ENCODE measurements at regions not wholly inside any gene's neighbourhood (a gene's known extent, or its start where the extent isn't known, plus 50 kb on each side); places are given as distances from the start of the nearest gene placed in this dataset.

DNA sequence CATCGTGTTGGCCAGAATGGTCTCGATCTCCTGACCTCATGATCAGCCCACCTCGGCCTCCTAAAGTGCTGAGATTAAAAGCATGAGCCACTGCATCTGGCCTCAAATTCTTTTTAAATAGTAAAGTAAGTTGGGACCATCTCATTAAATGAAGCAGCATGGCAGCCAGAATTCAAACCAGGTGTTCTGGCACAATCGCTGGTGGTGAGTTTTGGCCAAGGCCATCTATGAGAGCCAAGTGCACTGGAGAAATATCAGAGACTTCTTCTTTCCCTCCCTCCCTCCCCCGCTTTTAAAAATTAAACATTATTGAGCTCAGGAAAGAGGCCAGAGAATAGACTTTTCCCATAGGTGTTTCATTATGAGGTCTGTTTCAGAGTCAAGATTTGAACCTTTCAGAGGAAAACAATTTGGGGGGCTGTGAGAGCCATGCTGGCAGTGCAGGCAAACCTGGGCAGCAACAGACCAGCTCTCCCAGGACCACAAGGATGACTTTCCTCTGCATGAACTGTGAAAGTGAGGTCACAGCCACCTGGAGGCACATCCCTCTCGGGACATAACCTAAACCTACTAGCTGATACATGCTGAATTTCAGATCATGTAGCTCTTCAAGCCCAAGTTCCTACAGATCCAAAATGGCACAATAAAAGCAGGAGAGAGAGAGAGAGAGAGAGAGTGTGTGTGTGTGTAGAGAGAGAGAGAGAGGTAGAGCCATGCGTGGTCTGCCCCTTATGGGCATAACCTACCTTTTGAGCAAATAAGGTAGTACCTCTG, 94.6 kb upstream of the DMRT1 start:
- Histone ChIP-seq H3K4me1 (ENCODE audit: insufficient read depth, low read length, poor library complexity, severe bottlenecking) (peaks cover 76% of the 10 kb centered on the region), H3K4me3 (ENCODE audit: low read length, poor library complexity, severe bottlenecking) (peak overlapping the region; percentile 76), H3K9me2 (replicated peaks; ENCODE audit: low read depth, low read length) (no peaks in the 10 kb centered on the region), H3K27me3 (ENCODE audit: insufficient read depth, low read length, poor library complexity, severe bottlenecking) (no peaks in the 10 kb centered on the region), H3K79me2 (ENCODE audit: insufficient read depth, low read length) (peaks cover 61% of the 10 kb centered on the region), H3K36me3 (ENCODE audit: insufficient read depth, low read length) (peaks cover 41% of the 10 kb centered on the region), H3K9ac (ENCODE audit: low read depth, low read length, poor library complexity, severe bottlenecking) (peak overlapping the region; percentile 96), H3K4me2 (ENCODE audit: low read depth, low read length, poor library complexity, severe bottlenecking) (peak overlapping the region; percentile 96), H4K20me1 (ENCODE audit: insufficient read depth, low read length, poor library complexity, severe bottlenecking) (no peaks in the 10 kb centered on the region), H2AFZ (ENCODE audit: low read length) (no peak overlapping the region), H3K9me3 (ENCODE audit: insufficient read depth, low read depth, low read length) (no peaks in the 10 kb centered on the region), H3F3A (ENCODE audit: low read depth) (peaks cover 8% of the 10 kb centered on the region)
- TF ChIP-seq EZH2phosphoT487 (IDR thresholded peaks at IDR 0.05; ENCODE audit: borderline replicate concordance), result no peak
- TF ChIP-seq, protein P1, sequence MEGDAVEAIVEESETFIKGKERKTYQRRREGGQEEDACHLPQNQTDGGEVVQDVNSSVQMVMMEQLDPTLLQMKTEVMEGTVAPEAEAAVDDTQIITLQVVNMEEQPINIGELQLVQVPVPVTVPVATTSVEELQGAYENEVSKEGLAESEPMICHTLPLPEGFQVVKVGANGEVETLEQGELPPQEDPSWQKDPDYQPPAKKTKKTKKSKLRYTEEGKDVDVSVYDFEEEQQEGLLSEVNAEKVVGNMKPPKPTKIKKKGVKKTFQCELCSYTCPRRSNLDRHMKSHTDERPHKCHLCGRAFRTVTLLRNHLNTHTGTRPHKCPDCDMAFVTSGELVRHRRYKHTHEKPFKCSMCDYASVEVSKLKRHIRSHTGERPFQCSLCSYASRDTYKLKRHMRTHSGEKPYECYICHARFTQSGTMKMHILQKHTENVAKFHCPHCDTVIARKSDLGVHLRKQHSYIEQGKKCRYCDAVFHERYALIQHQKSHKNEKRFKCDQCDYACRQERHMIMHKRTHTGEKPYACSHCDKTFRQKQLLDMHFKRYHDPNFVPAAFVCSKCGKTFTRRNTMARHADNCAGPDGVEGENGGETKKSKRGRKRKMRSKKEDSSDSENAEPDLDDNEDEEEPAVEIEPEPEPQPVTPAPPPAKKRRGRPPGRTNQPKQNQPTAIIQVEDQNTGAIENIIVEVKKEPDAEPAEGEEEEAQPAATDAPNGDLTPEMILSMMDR (conservative IDR thresholded peaks at IDR 0.05; ENCODE audit: low read length), result no peak

DNA sequence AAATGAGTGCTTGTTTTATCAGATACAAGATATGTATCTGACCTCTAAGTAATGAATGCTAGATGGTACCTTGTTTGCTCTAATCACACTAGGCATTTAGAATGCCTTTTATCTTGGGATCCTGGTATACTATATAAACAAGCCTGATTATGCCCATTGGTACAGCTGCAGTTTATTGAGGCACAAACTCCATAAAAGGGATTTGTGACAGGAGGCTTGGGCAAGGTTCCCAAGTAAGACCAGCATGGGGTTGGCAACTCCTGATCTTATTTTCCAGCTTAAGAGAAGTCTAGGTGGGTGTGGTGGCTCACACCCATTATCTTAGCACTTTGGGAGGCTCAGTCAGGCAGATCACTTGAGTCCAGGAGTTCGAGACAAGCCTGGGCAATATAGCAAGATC, 93.9 kb upstream of the DMRT1 start:
- Histone ChIP-seq H3K9me3 (ENCODE audit: insufficient read depth, low read depth, low read length) (no peaks in the 10 kb centered on the region), H3K4me2 (ENCODE audit: low read depth, low read length, poor library complexity, severe bottlenecking) (peak overlapping the region; percentile 96), H3K4me1 (ENCODE audit: insufficient read depth, low read length, poor library complexity, severe bottlenecking) (peaks cover 82% of the 10 kb centered on the region), H3K4me3 (ENCODE audit: low read length, poor library complexity, severe bottlenecking) (peak overlapping the region; percentile 76), H3K36me3 (ENCODE audit: insufficient read depth, low read length) (peaks cover 34% of the 10 kb centered on the region), H3F3A (ENCODE audit: low read depth) (peaks cover 8% of the 10 kb centered on the region), H3K79me2 (ENCODE audit: insufficient read depth, low read length) (peaks cover 54% of the 10 kb centered on the region), H2AFZ (ENCODE audit: low read length) (no peak overlapping the region), H3K27me3 (ENCODE audit: insufficient read depth, low read length, poor library complexity, severe bottlenecking) (no peaks in the 10 kb centered on the region), H3K9me2 (replicated peaks; ENCODE audit: low read depth, low read length) (no peaks in the 10 kb centered on the region), H4K20me1 (ENCODE audit: insufficient read depth, low read length, poor library complexity, severe bottlenecking) (no peaks in the 10 kb centered on the region), H3K9ac (ENCODE audit: low read depth, low read length, poor library complexity, severe bottlenecking) (peak overlapping the region; percentile 96)
- TF ChIP-seq, protein P1 (conservative IDR thresholded peaks at IDR 0.05; ENCODE audit: low read length), result no peak
- no peak for TF ChIP-seq EZH2phosphoT487 (IDR thresholded peaks at IDR 0.05; ENCODE audit: borderline replicate concordance)

DNA sequence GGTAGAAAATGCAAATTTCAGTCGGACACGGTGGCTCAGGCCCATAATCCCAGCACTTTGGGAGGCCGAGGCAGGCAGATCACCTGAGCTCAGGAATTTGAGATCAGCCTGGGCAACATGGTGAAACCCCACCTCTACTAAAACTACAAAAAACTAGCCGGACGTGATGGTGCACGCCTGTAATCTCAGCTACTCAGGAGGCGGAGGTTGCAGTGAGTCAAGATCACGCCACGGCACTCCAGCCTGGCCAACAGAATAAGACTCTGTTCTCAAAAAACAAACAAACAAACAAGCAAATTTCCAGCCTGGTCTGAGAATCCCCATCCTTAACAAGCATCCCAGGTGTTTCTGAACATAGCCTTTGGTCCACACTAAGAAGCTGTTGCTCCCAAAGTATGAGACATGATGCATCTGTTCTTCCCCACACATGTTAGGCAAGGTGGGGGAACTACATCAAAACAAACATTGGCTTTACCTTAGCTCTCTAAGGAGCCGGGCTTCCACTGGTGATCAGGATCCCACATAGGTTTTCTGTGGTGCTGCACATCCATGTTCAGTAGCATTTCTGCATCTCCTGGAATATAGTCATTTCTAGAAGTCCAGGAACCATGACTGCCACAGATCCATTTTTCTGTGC, 92.5 kb upstream of the DMRT1 start:
- Histone ChIP-seq H3K4me3 (ENCODE audit: low read length, poor library complexity, severe bottlenecking) (peak overlapping the region; percentile 76), H3F3A (ENCODE audit: low read depth) (peaks cover 8% of the 10 kb centered on the region), H3K4me2 (ENCODE audit: low read depth, low read length, poor library complexity, severe bottlenecking) (peak overlapping the region; percentile 96), H3K36me3 (ENCODE audit: insufficient read depth, low read length) (peaks cover 20% of the 10 kb centered on the region; the same call in 1 of the 2 replicates), H3K79me2 (ENCODE audit: insufficient read depth, low read length) (peaks cover 48% of the 10 kb centered on the region), H3K9ac (ENCODE audit: low read depth, low read length, poor library complexity, severe bottlenecking) (peak overlapping the region; percentile 96), H3K27me3 (ENCODE audit: insufficient read depth, low read length, poor library complexity, severe bottlenecking) (no peaks in the 10 kb centered on the region), H4K20me1 (ENCODE audit: insufficient read depth, low read length, poor library complexity, severe bottlenecking) (no peaks in the 10 kb centered on the region), H3K4me1 (ENCODE audit: insufficient read depth, low read length, poor library complexity, severe bottlenecking) (peaks cover 90% of the 10 kb centered on the region), H2AFZ (ENCODE audit: low read length) (no peak overlapping the region), H3K9me2 (replicated peaks; ENCODE audit: low read depth, low read length) (no peaks in the 10 kb centered on the region), H3K9me3 (ENCODE audit: insufficient read depth, low read depth, low read length) (no peaks in the 10 kb centered on the region)
- TF ChIP-seq, protein P1 (conservative IDR thresholded peaks at IDR 0.05; ENCODE audit: low read length), result no peak
- TF ChIP-seq EZH2phosphoT487 (IDR thresholded peaks at IDR 0.05; ENCODE audit: borderline replicate concordance), result no peak
